ENCODE measurements at regions not wholly inside any gene's neighbourhood (a gene's known extent, or its start where the extent isn't known, plus 50 kb on each side); places are given as distances from the start of the nearest gene placed in this dataset.
A peak's percentile ranks its signal among the peaks of the same experiment; 100 is the strongest.

DNA sequence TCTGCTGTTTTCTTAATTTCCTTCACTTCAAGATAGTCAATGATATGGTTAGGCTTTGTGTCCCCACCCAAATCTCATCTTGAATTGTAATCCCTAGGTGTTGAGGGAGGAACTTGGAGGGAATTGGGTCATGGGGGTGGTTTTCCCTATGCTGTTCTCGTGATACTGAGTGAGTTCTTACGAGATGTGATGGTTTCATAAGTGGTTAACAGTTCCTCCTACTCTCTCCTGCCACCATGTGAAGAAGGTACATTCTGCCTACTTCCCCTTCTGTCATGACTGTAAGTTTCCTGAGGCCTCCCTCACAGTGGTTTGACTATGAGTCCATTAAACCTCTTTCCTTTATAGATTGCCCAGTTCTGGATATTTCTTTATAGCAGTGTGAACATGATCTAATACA is 74.0 kb upstream of the SAMSN1 start:
- Histone ChIP-seq H3K4me1 (no peaks in the 10 kb centered on the region), H3K36me3 (no peaks in the 10 kb centered on the region), H3K9me3 (no peaks in the 10 kb centered on the region), H3K27me3 (no peaks in the 10 kb centered on the region), H3K27ac (no peak overlapping the region), H3K4me3 (no peak overlapping the region)
- no peak for ATAC-seq
- WGBS, 2 donors, result 32 to 53% methylated on average over 2 of the region's 2 CpGs
- no peak for FAIRE-seq
- TF ChIP-seq, protein P1, sequence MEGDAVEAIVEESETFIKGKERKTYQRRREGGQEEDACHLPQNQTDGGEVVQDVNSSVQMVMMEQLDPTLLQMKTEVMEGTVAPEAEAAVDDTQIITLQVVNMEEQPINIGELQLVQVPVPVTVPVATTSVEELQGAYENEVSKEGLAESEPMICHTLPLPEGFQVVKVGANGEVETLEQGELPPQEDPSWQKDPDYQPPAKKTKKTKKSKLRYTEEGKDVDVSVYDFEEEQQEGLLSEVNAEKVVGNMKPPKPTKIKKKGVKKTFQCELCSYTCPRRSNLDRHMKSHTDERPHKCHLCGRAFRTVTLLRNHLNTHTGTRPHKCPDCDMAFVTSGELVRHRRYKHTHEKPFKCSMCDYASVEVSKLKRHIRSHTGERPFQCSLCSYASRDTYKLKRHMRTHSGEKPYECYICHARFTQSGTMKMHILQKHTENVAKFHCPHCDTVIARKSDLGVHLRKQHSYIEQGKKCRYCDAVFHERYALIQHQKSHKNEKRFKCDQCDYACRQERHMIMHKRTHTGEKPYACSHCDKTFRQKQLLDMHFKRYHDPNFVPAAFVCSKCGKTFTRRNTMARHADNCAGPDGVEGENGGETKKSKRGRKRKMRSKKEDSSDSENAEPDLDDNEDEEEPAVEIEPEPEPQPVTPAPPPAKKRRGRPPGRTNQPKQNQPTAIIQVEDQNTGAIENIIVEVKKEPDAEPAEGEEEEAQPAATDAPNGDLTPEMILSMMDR (IDR thresholded peaks at IDR 0.05), result no peak
- intact Hi-C loops (cut with DNase I), result no loop called here
- DNase-seq, result no peak

DNA sequence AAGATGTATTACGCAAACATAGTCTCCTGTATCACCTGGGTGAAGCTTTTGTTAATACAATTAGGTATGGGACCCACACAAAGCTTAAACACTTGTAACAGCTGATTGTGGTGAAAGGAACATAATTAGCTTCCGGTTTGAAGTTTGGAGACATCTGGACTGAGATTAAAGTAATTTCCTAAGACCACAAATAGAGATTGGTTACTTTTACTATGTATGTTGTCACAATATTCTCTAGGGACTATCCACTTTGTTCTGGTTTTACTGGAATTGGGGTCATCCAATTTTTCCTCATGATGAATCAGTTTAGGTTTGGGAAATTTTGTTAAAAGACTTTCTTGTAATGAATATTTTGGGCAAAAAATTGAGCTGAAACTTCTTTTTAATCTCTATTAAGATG is 71.8 kb upstream of the SAMSN1 start:
- FAIRE-seq, result no peak
- intact Hi-C loops (cut with DNase I), result no loop called here
- WGBS, 2 donors, result 79 to 80% methylated on average over 2 of the region's 2 CpGs
- peak in 1 of 4 donors; percentile 35 for ATAC-seq
- no peaks in the 10 kb centered on the region for H3K36me3 ChIP-seq
- TF ChIP-seq, protein P1 (IDR thresholded peaks at IDR 0.05), result no peak
- H3K27me3 ChIP-seq, result no peaks in the 10 kb centered on the region
- H3K27ac ChIP-seq, result no peak overlapping the region
- no peak for DNase-seq
- no peaks in the 10 kb centered on the region for H3K9me3 ChIP-seq
- H3K4me1 ChIP-seq, result no peaks in the 10 kb centered on the region
- H3K4me3 ChIP-seq, result no peak overlapping the region

DNA sequence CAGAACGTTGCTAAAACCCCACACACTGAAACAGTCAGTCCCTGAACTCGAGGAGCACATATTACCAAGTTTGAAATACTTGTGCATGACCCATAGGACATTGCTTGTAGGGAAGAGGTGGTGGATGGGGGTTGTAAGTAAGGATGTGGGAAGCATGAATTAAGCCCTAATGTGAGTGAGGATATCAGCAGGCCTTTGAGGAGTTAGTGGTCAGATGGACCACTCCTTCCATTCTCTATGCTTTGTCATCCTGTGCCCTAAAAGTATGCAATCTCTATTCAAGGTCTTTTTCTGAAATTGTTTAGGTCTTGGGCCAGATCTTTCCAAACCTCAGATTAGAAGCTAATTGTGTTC is 70.9 kb upstream of the SAMSN1 start:
- intact Hi-C loops (cut with DNase I), result no loop called here

DNA sequence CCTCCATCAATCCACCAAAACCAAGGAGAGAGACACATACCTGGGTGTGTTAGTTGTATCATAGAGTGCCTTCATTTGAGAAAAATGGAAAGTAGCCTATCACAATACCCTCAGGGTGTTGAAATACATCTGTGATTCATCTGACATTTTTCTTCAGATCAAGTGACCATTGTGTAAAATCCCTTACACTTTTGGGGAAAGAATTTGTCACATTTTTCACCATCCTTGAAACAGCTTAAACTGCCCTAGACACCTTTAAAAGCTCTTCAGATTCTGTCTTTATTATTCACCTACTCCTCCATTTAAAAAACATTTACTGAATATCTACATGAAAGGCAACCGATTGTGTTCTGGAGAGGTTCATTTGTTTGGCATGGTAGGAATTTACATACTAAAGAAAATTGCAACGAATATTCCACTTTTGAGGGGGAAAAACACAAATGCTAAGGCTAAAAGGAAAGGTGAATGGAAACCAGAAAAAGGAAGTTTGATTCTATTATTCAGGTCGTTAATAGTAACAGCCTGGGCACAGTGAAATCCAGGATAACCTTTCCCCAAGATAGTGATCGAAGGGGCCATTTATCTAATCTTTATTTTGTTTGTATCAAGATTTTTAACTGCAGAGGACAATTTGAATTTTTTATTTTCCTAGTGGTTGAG is 70.4 kb upstream of the SAMSN1 start:
- Histone ChIP-seq H3K9me3 (no peaks in the 10 kb centered on the region), H3K27me3 (no peaks in the 10 kb centered on the region), H3K4me1 (no peaks in the 10 kb centered on the region), H3K27ac (no peak overlapping the region), H3K4me3 (no peak overlapping the region), H3K36me3 (no peaks in the 10 kb centered on the region)
- ATAC-seq (no peak), FAIRE-seq (no peak), DNase-seq (no peak)
- 35 to 51% methylated on average over 4 of the region's 4 CpGs for WGBS, 2 donors
- TF ChIP-seq, protein P1 (IDR thresholded peaks at IDR 0.05), result no peak
- intact Hi-C loops (cut with DNase I), result no loop called here

More for the DNA sequence above, 70.9 kb upstream of the SAMSN1 start:
- FAIRE-seq, result no peak
- Histone ChIP-seq H3K4me3 (no peak overlapping the region), H3K9me3 (no peaks in the 10 kb centered on the region), H3K4me1 (no peaks in the 10 kb centered on the region), H3K36me3 (no peaks in the 10 kb centered on the region), H3K27me3 (no peaks in the 10 kb centered on the region), H3K27ac (no peak overlapping the region)
- no peak for ATAC-seq
- 40 to 41% methylated on average over 2 of the region's 2 CpGs for WGBS, 2 donors
- TF ChIP-seq, protein P1 (IDR thresholded peaks at IDR 0.05), result no peak
- no peak for DNase-seq

DNA sequence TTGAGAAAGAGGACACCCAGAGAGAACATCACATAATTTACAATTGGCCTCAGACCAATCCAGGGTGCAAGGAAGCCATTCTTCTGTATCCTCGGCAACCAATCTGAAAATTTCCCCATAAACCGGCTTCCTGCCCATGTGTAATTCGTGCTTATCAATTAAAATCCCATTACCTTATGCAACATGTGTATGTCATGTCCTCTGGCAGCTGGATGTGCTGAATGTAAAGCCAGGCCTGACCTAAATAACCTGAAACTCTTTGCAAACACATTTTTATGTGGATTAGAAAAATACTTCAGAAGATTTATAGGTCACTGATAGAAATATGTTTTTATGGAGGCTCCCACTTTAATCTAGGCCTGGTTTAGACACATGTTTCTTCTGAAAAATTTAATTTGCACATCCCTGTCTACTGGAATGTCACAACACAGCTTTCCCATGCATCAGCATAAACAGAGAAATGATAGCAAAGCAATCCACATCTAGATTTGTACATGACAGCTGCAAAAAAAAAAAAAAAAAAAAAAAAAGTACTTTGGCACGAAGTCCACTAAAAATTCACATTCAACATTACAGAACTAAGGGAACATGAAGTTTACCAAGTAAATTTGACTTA is 69.4 kb upstream of the SAMSN1 start:
- WGBS, 2 donors, result 53 to 70% methylated on average over 4 of the region's 4 CpGs
- no peak for ATAC-seq

More for the DNA sequence above, 69.4 kb upstream of the SAMSN1 start:
- Histone ChIP-seq H3K27me3 (no peaks in the 10 kb centered on the region), H3K27ac (no peak overlapping the region), H3K9me3 (no peaks in the 10 kb centered on the region), H3K4me3 (no peak overlapping the region), H3K36me3 (no peaks in the 10 kb centered on the region), H3K4me1 (no peaks in the 10 kb centered on the region)
- DNase-seq (no peak), FAIRE-seq (no peak)
- TF ChIP-seq, protein P1 (IDR thresholded peaks at IDR 0.05), result no peak
- intact Hi-C loops (cut with DNase I), result no loop called here

Measured in pancreas (tissue), 10 donors.